ENCODE measurements at regions not wholly inside any gene's neighbourhood (a gene's known extent, or its start where the extent isn't known, plus 50 kb on each side); places are given as distances from the start of the nearest gene placed in this dataset.

DNA sequence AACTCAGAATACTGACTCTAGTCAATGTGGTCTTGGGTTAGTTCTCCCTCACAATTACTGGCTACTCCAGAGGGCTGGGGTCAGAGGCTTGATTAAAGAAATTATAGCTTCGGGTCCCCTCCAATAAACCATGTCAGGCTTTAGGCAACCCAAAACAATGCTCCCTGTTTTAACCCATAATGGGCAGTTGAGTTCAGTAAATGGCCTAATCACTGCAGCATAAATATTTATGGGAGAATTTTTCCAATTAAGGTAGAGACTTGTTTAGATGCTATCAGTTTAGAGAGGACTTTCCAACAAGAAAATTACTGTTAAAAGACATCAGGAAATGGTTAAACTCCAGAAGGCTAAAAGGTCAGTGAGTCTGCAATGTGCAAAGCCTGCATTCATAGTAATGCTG, 389.2 kb upstream of the PRICKLE1 start:
- Histone ChIP-seq H3K79me1 (ENCODE audit: low read length) (no peaks in the 10 kb centered on the region), H4K12ac (ENCODE audit: low read depth, low read length) (no peak overlapping the region), H3K27me3 (ENCODE audit: insufficient read depth, low read length) (no peaks in the 10 kb centered on the region), H3K9me3 (ENCODE audit: insufficient read depth, low read depth, low read length) (no peaks in the 10 kb centered on the region), H2BK5ac (ENCODE audit: low read depth, low read length, poor library complexity) (no peak overlapping the region), H2BK12ac (ENCODE audit: low read length) (no peak overlapping the region), H3K4me1 (ENCODE audit: control insufficient read depth in 1 of 2, insufficient read depth in 2 of 2, low read length in 2 of 2) (peaks cover 0 to 4% of the 10 kb centered on the region in 2 experiments), H3K27ac (ENCODE audit: low read depth, low read length) (no peak overlapping the region), H3K36me3 (ENCODE audit: control insufficient read depth in 1 of 2, insufficient read depth in 2 of 2, low read length in 2 of 2) (no peaks in the 10 kb centered on the region), H3K79me2 (ENCODE audit: control insufficient read depth, insufficient read depth, low read length, poor library complexity) (no peaks in the 10 kb centered on the region), H2BK120ac (ENCODE audit: insufficient read depth, low read length, poor library complexity) (no peak overlapping the region), H3K23ac (ENCODE audit: low read length) (no peak overlapping the region), H3K4ac (ENCODE audit: low read depth, low read length) (no peak overlapping the region), H2AFZ (ENCODE audit: insufficient read depth, low read length, poor library complexity) (no peak overlapping the region), H3K4me3 (ENCODE audit: low read depth, low read length) (no peak overlapping the region), H4K91ac (ENCODE audit: low read depth, low read length) (no peak overlapping the region), H3K18ac (ENCODE audit: low read length) (no peak overlapping the region), H3K4me2 (ENCODE audit: low read length) (no peak overlapping the region), H4K8ac (ENCODE audit: low read depth, low read length) (no peak overlapping the region), H2AK5ac (ENCODE audit: low read length) (no peak overlapping the region), H3K9ac (ENCODE audit: low read length) (no peak overlapping the region), H3K14ac (ENCODE audit: low read length) (no peak overlapping the region)
- DNase-seq: no peak
- no CpG with 5 or more reads among the region's 1 CpG for WGBS (ENCODE audit: extremely low coverage, insufficient coverage, insufficient read length)

GRCh38 chr12:42977451-42978230, 388.1 kb upstream of the PRICKLE1 start:
- Histone ChIP-seq H4K91ac (ENCODE audit: low read depth, low read length) (no peak overlapping the region), H2AK5ac (ENCODE audit: low read length) (no peak overlapping the region)

GRCh38 chr12:42976620-42977019, 387.1 kb upstream of the PRICKLE1 start:
- Histone ChIP-seq H3K4me1 (ENCODE audit: control insufficient read depth in 1 of 2, insufficient read depth in 2 of 2, low read length in 2 of 2) (peaks cover 0 to 2% of the 10 kb centered on the region in 2 experiments), H3K36me3 (ENCODE audit: control insufficient read depth in 1 of 2, insufficient read depth in 2 of 2, low read length in 2 of 2) (no peaks in the 10 kb centered on the region), H3K9ac (ENCODE audit: low read length) (no peak overlapping the region), H3K27ac (ENCODE audit: low read depth, low read length) (no peak overlapping the region), H4K91ac (ENCODE audit: low read depth, low read length) (no peak overlapping the region), H2BK12ac (ENCODE audit: low read length) (no peak overlapping the region), H2BK120ac (ENCODE audit: insufficient read depth, low read length, poor library complexity) (no peak overlapping the region), H3K4me2 (ENCODE audit: low read length) (no peak overlapping the region), H2BK5ac (ENCODE audit: low read depth, low read length, poor library complexity) (no peak overlapping the region), H3K79me1 (ENCODE audit: low read length) (no peaks in the 10 kb centered on the region), H4K8ac (ENCODE audit: low read depth, low read length) (no peak overlapping the region), H2AFZ (ENCODE audit: insufficient read depth, low read length, poor library complexity) (no peak overlapping the region), H3K4me3 (ENCODE audit: low read depth, low read length) (no peak overlapping the region), H3K4ac (ENCODE audit: low read depth, low read length) (no peak overlapping the region), H3K27me3 (ENCODE audit: insufficient read depth, low read length) (no peaks in the 10 kb centered on the region), H3K23ac (ENCODE audit: low read length) (no peak overlapping the region), H2AK5ac (ENCODE audit: low read length) (no peak overlapping the region), H3K18ac (ENCODE audit: low read length) (no peak overlapping the region), H3K14ac (ENCODE audit: low read length) (no peak overlapping the region), H3K79me2 (ENCODE audit: control insufficient read depth, insufficient read depth, low read length, poor library complexity) (no peaks in the 10 kb centered on the region), H4K12ac (ENCODE audit: low read depth, low read length) (no peak overlapping the region), H3K9me3 (ENCODE audit: insufficient read depth, low read depth, low read length) (no peaks in the 10 kb centered on the region)
- no peak for DNase-seq

More at GRCh38 chr12:42977451-42978230, 388.1 kb upstream of the PRICKLE1 start:
- H3K9me3 ChIP-seq (ENCODE audit: insufficient read depth, low read depth, low read length): no peaks in the 10 kb centered on the region
- H2BK12ac ChIP-seq (ENCODE audit: low read length): no peak overlapping the region
- no peak overlapping the region for H3K4me2 ChIP-seq (ENCODE audit: low read length)
- no peak overlapping the region for H2AFZ ChIP-seq (ENCODE audit: insufficient read depth, low read length, poor library complexity)
- no peak overlapping the region for H3K4ac ChIP-seq (ENCODE audit: low read depth, low read length)
- H4K12ac ChIP-seq (ENCODE audit: low read depth, low read length): no peak overlapping the region
- no peak overlapping the region for H3K18ac ChIP-seq (ENCODE audit: low read length)
- H2BK5ac ChIP-seq (ENCODE audit: low read depth, low read length, poor library complexity): no peak overlapping the region
- no peak overlapping the region for H3K23ac ChIP-seq (ENCODE audit: low read length)
- H3K27me3 ChIP-seq (ENCODE audit: insufficient read depth, low read length): no peaks in the 10 kb centered on the region
- H3K36me3 ChIP-seq (ENCODE audit: control insufficient read depth in 1 of 2, insufficient read depth in 2 of 2, low read length in 2 of 2): no peaks in the 10 kb centered on the region
- no peak overlapping the region for H3K14ac ChIP-seq (ENCODE audit: low read length)
- WGBS (ENCODE audit: extremely low coverage, insufficient coverage, insufficient read length): no CpG with 5 or more reads among the region's 1 CpG
- H2BK120ac ChIP-seq (ENCODE audit: insufficient read depth, low read length, poor library complexity): no peak overlapping the region
- H3K4me3 ChIP-seq (ENCODE audit: low read depth, low read length): no peak overlapping the region
- H4K8ac ChIP-seq (ENCODE audit: low read depth, low read length): no peak overlapping the region
- DNase-seq: no peak
- H3K79me2 ChIP-seq (ENCODE audit: control insufficient read depth, insufficient read depth, low read length, poor library complexity): no peaks in the 10 kb centered on the region
- no peak overlapping the region for H3K27ac ChIP-seq (ENCODE audit: low read depth, low read length)
- no peak overlapping the region for H3K9ac ChIP-seq (ENCODE audit: low read length)
- no peaks in the 10 kb centered on the region for H3K79me1 ChIP-seq (ENCODE audit: low read length)
- peaks cover 0 to 2% of the 10 kb centered on the region in 2 experiments for H3K4me1 ChIP-seq (ENCODE audit: control insufficient read depth in 1 of 2, insufficient read depth in 2 of 2, low read length in 2 of 2)

GRCh38 chr12:42976122-42976521, 386.6 kb upstream of the PRICKLE1 start:
- H3K27me3 ChIP-seq (ENCODE audit: insufficient read depth, low read length): no peaks in the 10 kb centered on the region
- no peak overlapping the region for H3K9ac ChIP-seq (ENCODE audit: low read length)
- H3K4me3 ChIP-seq (ENCODE audit: low read depth, low read length): no peak overlapping the region
- H3K18ac ChIP-seq (ENCODE audit: low read length): no peak overlapping the region
- H3K27ac ChIP-seq (ENCODE audit: low read depth, low read length): no peak overlapping the region
- H2BK5ac ChIP-seq (ENCODE audit: low read depth, low read length, poor library complexity): no peak overlapping the region
- H3K4me1 ChIP-seq (ENCODE audit: control insufficient read depth in 1 of 2, insufficient read depth in 2 of 2, low read length in 2 of 2): peaks cover 0 to 2% of the 10 kb centered on the region in 2 experiments
- no peaks in the 10 kb centered on the region for H3K36me3 ChIP-seq (ENCODE audit: control insufficient read depth in 1 of 2, insufficient read depth in 2 of 2, low read length in 2 of 2)
- no CpG with 5 or more reads among the region's 3 CpGs for WGBS (ENCODE audit: extremely low coverage, insufficient coverage, insufficient read length)
- no peak overlapping the region for H3K23ac ChIP-seq (ENCODE audit: low read length)
- H4K91ac ChIP-seq (ENCODE audit: low read depth, low read length): no peak overlapping the region
- H3K79me2 ChIP-seq (ENCODE audit: control insufficient read depth, insufficient read depth, low read length, poor library complexity): no peaks in the 10 kb centered on the region
- no peak overlapping the region for H4K8ac ChIP-seq (ENCODE audit: low read depth, low read length)
- no peak for DNase-seq
- H4K12ac ChIP-seq (ENCODE audit: low read depth, low read length): no peak overlapping the region
- H3K9me3 ChIP-seq (ENCODE audit: insufficient read depth, low read depth, low read length): no peaks in the 10 kb centered on the region
- H2AFZ ChIP-seq (ENCODE audit: insufficient read depth, low read length, poor library complexity): no peak overlapping the region
- H3K14ac ChIP-seq (ENCODE audit: low read length): no peak overlapping the region
- H3K4ac ChIP-seq (ENCODE audit: low read depth, low read length): no peak overlapping the region
- H2BK12ac ChIP-seq (ENCODE audit: low read length): no peak overlapping the region
- no peak overlapping the region for H3K4me2 ChIP-seq (ENCODE audit: low read length)
- no peak overlapping the region for H2BK120ac ChIP-seq (ENCODE audit: insufficient read depth, low read length, poor library complexity)
- no peak overlapping the region for H2AK5ac ChIP-seq (ENCODE audit: low read length)
- H3K79me1 ChIP-seq (ENCODE audit: low read length): no peaks in the 10 kb centered on the region

All from trophoblast cell (in vitro differentiated cells and primary cell).